HCT116 (cell line): ENCODE measurements at regions not wholly inside any gene's neighbourhood (a gene's known extent, or its start where the extent isn't known, plus 50 kb on each side); places are given as distances from the start of the nearest gene placed in this dataset.

Experiments
- ATAC-seq: fragments of 200-7000 bp; cut with Tn5 transposase; 2 replicates; pipeline ENCODE4 v1.9.1; 2020; ENCODE audit warnings: mild to moderate bottlenecking, moderate library complexity
- BruUV-seq: library from RNA; stranded (reverse); fragments of 400-500 nt; replicated peaks from 2 replicates; lab custom pipeline; 2021; lab: Mats Ljungman, UMichigan
- CTCF ChIA-PET: fragments of 300-600 bp; sonication (Branson Sonifier 250); formaldehyde crosslinking; loops from one replicate; lab custom pipeline; 2021; ENCODE audit warnings: antibody characterized with exemption; lab: Charles Lee
- POLR2A ChIA-PET: fragments of 300-600, 350-600 bp; sonication (Branson Sonifier 250); formaldehyde crosslinking; loops from one replicate; lab custom pipeline; 2021; ENCODE audit warnings: antibody characterized with exemption; lab: Charles Lee
- RAD21 ChIA-PET, 2 experiments: fragments of 300-600 bp; sonication (Branson Sonifier 250); formaldehyde crosslinking; loops; one replicate each; lab custom pipeline; 2023; ENCODE audit warnings: low total read pairs in 2 of 2; ENCODE audit not compliant: uncharacterized antibody in 2 of 2, unreplicated experiment in 2 of 2, low non-redundant PET in 1 of 2; lab: Charles Lee
- DNase-seq: peaks from one replicate; pipeline ENCODE4 v3.0.0-alpha.2; 2010; ENCODE audit warnings: low read depth, low spot score
- H2AFZ ChIP-seq: fragments of 200-600 bp; shearing (Covaris generic), sonication (generic); 2 replicates; pipeline ENCODE4 v1.6.1; 2017; ENCODE audit warnings: low read depth, mixed run types, mixed read lengths, antibody characterized with exemption, low read length; ENCODE audit not compliant: poor library complexity, severe bottlenecking
- H3K27ac ChIP-seq: 2 replicates; pipeline ENCODE4 v1.5.1; 2012; ENCODE audit warnings: low read depth, low read length
- H3K27me3 ChIP-seq: fragments of 200-600 bp; sonication (generic); 2 replicates; pipeline ENCODE4 v1.6.1; 2016; ENCODE audit warnings: mixed run types, low read length, mixed read lengths; ENCODE audit not compliant: insufficient read depth
- H3K36me3 ChIP-seq, 2 experiments: fragments of 200-500 bp in 1 of 2; fragments of 200-600 bp in 1 of 2; sonication (Bioruptor generic) in 1 of 2; sonication (generic) in 1 of 2; 2 replicates each; pipeline versions ENCODE4 v1.5.1 to v1.6.1; 2014 to 2016; ENCODE audit warnings: low read length in 2 of 2, inconsistent platforms in 1 of 2, mixed read lengths in 1 of 2, mixed run types in 1 of 2; ENCODE audit not compliant: insufficient read depth in 2 of 2, control insufficient read depth in 1 of 2
- H3K4me1 ChIP-seq, 2 experiments: fragments of 200-600 bp in 1 of 2; sonication (generic) in 1 of 2; 2 replicates each; pipeline versions ENCODE4 v1.5.1 to v1.6.1; 2012 to 2017; ENCODE audit warnings: low read length in 2 of 2, inconsistent platforms in 1 of 2, mild to moderate bottlenecking in 1 of 2, mixed read lengths in 1 of 2, mixed run types in 1 of 2, moderate library complexity in 1 of 2; ENCODE audit not compliant: insufficient read depth in 2 of 2, control insufficient read depth in 1 of 2
- H3K4me2 ChIP-seq: fragments of 200-600 bp; sonication (generic); 2 replicates; pipeline ENCODE4 v1.6.1; 2017; ENCODE audit warnings: mixed run types, low read length, mixed read lengths
- H3K4me3 ChIP-seq, 2 experiments: fragments of 200-600 bp in 1 of 2; sonication (generic) in 1 of 2; replicated peaks in 1 of 2; 2 replicates each; pipeline ENCODE4 v1.5.1; 2011 to 2016; ENCODE audit warnings: low read length in 2 of 2, control low read depth in 1 of 2, low read depth in 1 of 2, mild to moderate bottlenecking in 1 of 2, mixed read lengths in 1 of 2, mixed run types in 1 of 2
- H3K79me2 ChIP-seq: fragments of 200-600 bp; sonication (generic); 2 replicates; pipeline ENCODE4 v1.6.1; 2017; ENCODE audit warnings: mild to moderate bottlenecking, mixed run types, low read length, moderate library complexity, mixed read lengths; ENCODE audit not compliant: insufficient read depth
- H3K9ac ChIP-seq: fragments of 200-600 bp; sonication (generic); 2 replicates; pipeline ENCODE4 v1.6.1; 2016; ENCODE audit warnings: low read length, mixed read lengths
- H3K9me2 ChIP-seq: fragments of 200-600 bp; sonication (generic), shearing (Covaris generic); 2 replicates; pipeline ENCODE4 v1.6.1; 2017; ENCODE audit warnings: mixed run types, mild to moderate bottlenecking, moderate library complexity; ENCODE audit not compliant: insufficient read depth
- H3K9me3 ChIP-seq, 2 experiments: fragments of 200-500 bp in 1 of 2; fragments of 200-600 bp in 1 of 2; sonication (Bioruptor generic) in 1 of 2; sonication (generic) in 1 of 2; 2 replicates each; pipeline ENCODE4 v1.6.1; 2014 to 2017; ENCODE audit warnings: low read length in 2 of 2, mixed read lengths in 2 of 2, inconsistent platforms in 1 of 2, low read depth in 1 of 2, mild to moderate bottlenecking in 1 of 2, mixed run types in 1 of 2, moderate library complexity in 1 of 2; ENCODE audit not compliant: control insufficient read depth in 1 of 2, insufficient read depth in 1 of 2
- H4K20me1 ChIP-seq: fragments of 200-600 bp; sonication (generic), shearing (Covaris generic); 2 replicates; pipeline ENCODE4 v1.6.1; 2017; ENCODE audit warnings: mixed run types, mild to moderate bottlenecking, moderate library complexity; ENCODE audit not compliant: insufficient read depth
- ATF3 ChIP-seq: IDR thresholded peaks from 2 replicates; pipeline ENCODE4 v1.6.1; 2012
- CBX3 ChIP-seq: IDR thresholded peaks from 2 replicates; pipeline ENCODE4 v1.6.1; 2012; ENCODE audit warnings: low read depth
- EZH2phosphoT487 ChIP-seq: fragments of 200-600 bp; IDR thresholded peaks from 2 replicates; pipeline ENCODE4 v1.6.1; 2018; ENCODE audit warnings: antibody characterized with exemption, borderline replicate concordance
- POLR2A ChIP-seq: IDR thresholded peaks from 2 replicates; pipeline ENCODE4 v1.7.0; 2011; ENCODE audit warnings: borderline replicate concordance; ENCODE audit not compliant: insufficient read depth, insufficient read length; ENCODE audit errors: extremely low read depth
- REST ChIP-seq: IDR thresholded peaks from 2 replicates; pipeline ENCODE4 v1.6.1; 2012; ENCODE audit warnings: low read depth
- SIN3A ChIP-seq: IDR thresholded peaks from 2 replicates; pipeline ENCODE4 v1.6.1; 2012; ENCODE audit warnings: low read depth
- SP1 ChIP-seq: IDR thresholded peaks from 2 replicates; pipeline ENCODE4 v1.6.1; 2012; ENCODE audit warnings: low read depth
- YY1 ChIP-seq: IDR thresholded peaks from 2 replicates; pipeline ENCODE4 v1.6.1; 2011; ENCODE audit warnings: low read length, low read depth, moderate library complexity, mild to moderate bottlenecking; ENCODE audit not compliant: insufficient replicate concordance; ENCODE audit errors: extremely low read depth
- intact Hi-C: fragments of 100-400 bp; cut with micrococcal nuclease; formaldehyde crosslinking; loops from 2 replicates; pipeline ENCODE4 v1.10.0; 2022

- no peak overlapping the region for H3K9ac ChIP-seq
- no peaks in the 10 kb centered on the region for H3K79me2 ChIP-seq
- ChIA-PET RAD21 (no interaction called here), CTCF (no interaction called here), POLR2A (no interaction called here)
- no peaks in the 10 kb centered on the region for H3K4me1 ChIP-seq
- H3K9me2 ChIP-seq, result no peaks in the 10 kb centered on the region
- H3K27ac ChIP-seq, result no peak overlapping the region
- BruUV-seq, result no TSS peak
- H3K4me2 ChIP-seq, result no peak overlapping the region
- H2AFZ ChIP-seq, result no peak overlapping the region
- no peaks in the 10 kb centered on the region for H3K36me3 ChIP-seq
- DNase-seq, result no peak
- no peaks in the 10 kb centered on the region for H4K20me1 ChIP-seq
- H3K27me3 ChIP-seq, result no peaks in the 10 kb centered on the region
- TF ChIP-seq EZH2phosphoT487 (no peak), POLR2A (no peak), SP1 (no peak)
- no peak overlapping the region for H3K4me3 ChIP-seq
- intact Hi-C loops, result no loop called here
- H3K9me3 ChIP-seq, result peaks cover 0 to 6% of the 10 kb centered on the region in 2 experiments; a peak in 2 of 4 replicates
- no peak for ATAC-seq
Measured at GRCh38 chr14:106493962-106494823, 967.8 kb downstream of the TMEM121 start.

GRCh38 chr14:106500571-106500970 lies 974.2 kb downstream of the TMEM121 start:
- DNase-seq (no peak), ATAC-seq (no peak)
- BruUV-seq, result no TSS peak
- Histone ChIP-seq H3K27ac (no peak overlapping the region), H3K9me3 (peaks cover 0 to 15% of the 10 kb centered on the region in 2 experiments; a peak in 2 of 4 replicates), H3K27me3 (no peaks in the 10 kb centered on the region), H3K4me2 (no peak overlapping the region), H3K36me3 (no peaks in the 10 kb centered on the region), H3K9me2 (no peaks in the 10 kb centered on the region), H3K4me1 (no peaks in the 10 kb centered on the region), H4K20me1 (no peaks in the 10 kb centered on the region), H3K9ac (no peak overlapping the region), H2AFZ (no peak overlapping the region), H3K79me2 (no peaks in the 10 kb centered on the region), H3K4me3 (no peak overlapping the region)
- intact Hi-C loops, result no loop called here
- ChIA-PET POLR2A (no interaction called here), CTCF (no interaction called here), RAD21 (no interaction called here)
- TF ChIP-seq YY1 (no peak), EZH2phosphoT487 (no peak), CBX3 (no peak), REST (no peak), ATF3 (no peak), SIN3A (no peak)
